K562 (cell line): ENCODE measurements at regions not wholly inside any gene's neighbourhood (a gene's known extent, or its start where the extent isn't known, plus 50 kb on each side); places are given as distances from the start of the nearest gene placed in this dataset.

Experiments
- ATAC-seq: fragments of 200-7000 bp; cut with Tn5 transposase; 3 replicates; pipeline ENCODE4 v1.9.1; 2020; ENCODE audit warnings: moderate library complexity
- BruUV-seq: library from RNA; stranded (reverse); fragments of 400-500 nt; replicated peaks from 2 replicates; lab custom pipeline; 2021; lab: Mats Ljungman, UMichigan
- CTCF ChIA-PET: fragments of 300-600 bp; formaldehyde crosslinking; extraction: SDS; loops from one replicate; lab custom pipeline; 2021; ENCODE audit warnings: low intra/inter-chr PET ratio; lab: Yijun Ruan, JAX
- POLR2A ChIA-PET: fragments of 300-600, 350-650 bp; sonication (Branson Sonifier 250); formaldehyde crosslinking; extraction: SDS; loops from one replicate; lab custom pipeline; 2021; ENCODE audit warnings: antibody characterized with exemption, inconsistent platforms; lab: Yijun Ruan, JAX
- DNase-seq, 4 experiments: peaks; one replicate each; pipeline versions ENCODE4 v3.0.0 to v3.0.0-alpha.2; 2011 to 2018; ENCODE audit warnings: low spot score in 3 of 4, mixed read lengths in 3 of 4; ENCODE audit errors: extremely low read depth in 1 of 4
- FAIRE-seq: peaks from 2 replicates; lab custom pipeline; 2011; peaks lifted over from hg19 to GRCh38; lab: Jason Lieb, UNC
- H2AFZ ChIP-seq: 2 replicates; pipeline ENCODE4 v1.6.0; 2011; ENCODE audit warnings: low read depth, low read length, control low read depth, inconsistent platforms
- H3K27ac ChIP-seq: fragments of 200-600 bp; 3 replicates; pipeline ENCODE4 v1.8.0; 2011; ENCODE audit warnings: low read depth, mild to moderate bottlenecking, control low read depth, inconsistent platforms, low read length, moderate library complexity, mixed read lengths; ENCODE audit errors: extremely low read depth
- H3K27me3 ChIP-seq, 2 experiments: fragments of 300-600 bp in 1 of 2; 2 replicates in 1 of 2; 3 replicates in 1 of 2; pipeline versions ENCODE4 v1.6.0 to v1.8.0; 2011; ENCODE audit warnings: inconsistent platforms in 2 of 2, low read length in 2 of 2, mild to moderate bottlenecking in 1 of 2, mixed read lengths in 1 of 2, moderate library complexity in 1 of 2; ENCODE audit not compliant: control insufficient read depth in 2 of 2, insufficient read depth in 2 of 2
- H3K36me3 ChIP-seq: fragments of 300-600 bp; 3 replicates; pipeline ENCODE4 v1.8.0; 2011; ENCODE audit warnings: mild to moderate bottlenecking, low read length, inconsistent platforms; ENCODE audit not compliant: control insufficient read depth, insufficient read depth
- H3K4me1 ChIP-seq, 2 experiments: fragments of 200-600 bp in 1 of 2; replicated peaks in 1 of 2; 2 replicates in 1 of 2; 3 replicates in 1 of 2; pipeline versions ENCODE4 v1.5.1 to v1.8.0; 2011; ENCODE audit warnings: inconsistent platforms in 2 of 2, low read length in 2 of 2, mild to moderate bottlenecking in 1 of 2, mixed read lengths in 1 of 2, moderate library complexity in 1 of 2; ENCODE audit not compliant: control insufficient read depth in 2 of 2, insufficient read depth in 2 of 2
- H3K4me2 ChIP-seq: 2 replicates; pipeline ENCODE4 v1.6.1; 2011; ENCODE audit warnings: low read length, control low read depth, inconsistent platforms, mixed read lengths; ENCODE audit not compliant: insufficient read depth
- H3K4me3 ChIP-seq: fragments of 200-600 bp; sonication (generic), shearing (Covaris generic); 2 replicates; pipeline ENCODE4 v1.5.1; 2016; ENCODE audit warnings: control low read depth, inconsistent platforms
- H3K79me2 ChIP-seq: fragments of 200-600 bp; 3 replicates; pipeline ENCODE4 v1.8.0; 2011; ENCODE audit warnings: low read length, inconsistent platforms; ENCODE audit not compliant: control insufficient read depth, insufficient read depth
- H3K9ac ChIP-seq, 2 experiments: 2 replicates each; pipeline versions ENCODE4 v1.6.0 to v1.6.1; 2011; ENCODE audit warnings: low read depth in 2 of 2, low read length in 2 of 2, control low read depth in 1 of 2, inconsistent platforms in 1 of 2, mild to moderate bottlenecking in 1 of 2, mixed read lengths in 1 of 2; ENCODE audit not compliant: insufficient read depth in 1 of 2
- H3K9me1 ChIP-seq: one replicate; pipeline ENCODE4 v1.6.0; 2011; ENCODE audit warnings: inconsistent platforms, mild to moderate bottlenecking, low read length, moderate library complexity; ENCODE audit not compliant: control insufficient read depth, insufficient read depth
- H3K9me3 ChIP-seq: replicated peaks from 2 replicates; pipeline ENCODE4 v1.5.1; 2011; ENCODE audit warnings: low read depth, low read length, inconsistent platforms; ENCODE audit not compliant: control insufficient read depth, insufficient read depth
- H4K20me1 ChIP-seq: replicated peaks from 2 replicates; pipeline ENCODE4 v1.6.1; 2011; ENCODE audit warnings: low read length, inconsistent platforms, mixed read lengths; ENCODE audit not compliant: control insufficient read depth, insufficient read depth
- FOXP4 ChIP-seq: sonication (generic); formaldehyde crosslinking; IDR thresholded peaks from 2 replicates; pipeline ENCODE4 v1.8.0; 2022; ENCODE audit warnings: mild to moderate bottlenecking, missing genetic modification reagents, borderline replicate concordance
- GATAD2A ChIP-seq: fragments of 450-650 bp; IDR thresholded peaks from 2 replicates; pipeline ENCODE4 v1.6.1; 2017
- IRF1 ChIP-seq: sonication (generic); formaldehyde crosslinking; IDR thresholded peaks from 2 replicates; pipeline ENCODE4 v1.8.0; 2022; ENCODE audit warnings: missing genetic modification reagents, mild to moderate bottlenecking, borderline replicate concordance
- MBD1 ChIP-seq: fragments of 250-450 bp; sonication (Bioruptor Pico); IDR thresholded peaks from 2 replicates; pipeline ENCODE4 v1.8.0; 2022; ENCODE audit warnings: inconsistent platforms
- MCM5 ChIP-seq: fragments of 450-650 bp; IDR thresholded peaks from 2 replicates; pipeline ENCODE4 v1.6.1; 2016; ENCODE audit warnings: low read depth
- MCM7 ChIP-seq, 2 experiments: fragments of 450-650 bp; IDR thresholded peaks; 2 replicates each; pipeline ENCODE4 v1.6.1; 2016 to 2018
- RBBP5 ChIP-seq: fragments of 200-600 bp; sonication (generic); IDR thresholded peaks from 2 replicates; pipeline ENCODE4 v1.6.1; 2012; ENCODE audit warnings: borderline replicate concordance, mild to moderate bottlenecking, low read length, control low read depth, inconsistent platforms; ENCODE audit not compliant: insufficient read depth, poor library complexity, severe bottlenecking
- RBM34 ChIP-seq: fragments of 200-400 bp; formaldehyde crosslinking; IDR thresholded peaks from 2 replicates; pipeline ENCODE4 v1.6.1; 2018; ENCODE audit warnings: low read length, borderline replicate concordance; ENCODE audit not compliant: insufficient read depth
- TGIF2 ChIP-seq: sonication (generic); formaldehyde crosslinking; IDR thresholded peaks from 2 replicates; pipeline ENCODE4 v1.8.1; 2022; ENCODE audit warnings: mild to moderate bottlenecking, missing genetic modification reagents, moderate library complexity
- ZFP1 ChIP-seq: fragments of 450-650 bp; formaldehyde crosslinking; IDR thresholded peaks from 2 replicates; pipeline ENCODE4 v1.4.0; 2020; ENCODE audit warnings: mild to moderate bottlenecking, mixed read lengths
- ZKSCAN8 ChIP-seq: fragments of 200-800 bp; sonication (Bioruptor generic); IDR thresholded peaks from 2 replicates; pipeline ENCODE4 v1.6.1; 2016; ENCODE audit warnings: missing genetic modification characterization, missing compliant biosample characterization
- ZNF121 ChIP-seq: sonication (generic); formaldehyde crosslinking; conservative IDR thresholded peaks from 2 replicates; pipeline ENCODE4 v1.8.0; 2022; ENCODE audit warnings: missing genetic modification reagents
- ZNF174 ChIP-seq: fragments of 250-450 bp; sonication (Bioruptor Pico); IDR thresholded peaks from 2 replicates; pipeline ENCODE4 v1.4.0; 2020; ENCODE audit warnings: mild to moderate bottlenecking
- ZNF263 ChIP-seq: sonication (generic); formaldehyde crosslinking; IDR thresholded peaks from 2 replicates; pipeline ENCODE4 v1.8.0; 2022; ENCODE audit warnings: mild to moderate bottlenecking, missing genetic modification reagents, borderline replicate concordance
- ZNF507 ChIP-seq: conservative IDR thresholded peaks from 2 replicates; pipeline ENCODE4 v1.6.1; 2017; ENCODE audit warnings: missing genetic modification characterization, missing compliant biosample characterization
- WGBS: fragments of 100-300 bp; shearing (Covaris generic); methylation state at CpG from one replicate; pipeline ENCODE4 v1.1.6; 2016; ENCODE audit warnings: low coverage, mixed read lengths; ENCODE audit not compliant: insufficient coverage; ENCODE audit errors: missing lambda C conversion rate; 5-methylcytosine and 5-hydroxymethylcytosine counted together
- in situ Hi-C: fragments of 300-500 bp; cut with MboI; formaldehyde crosslinking; loops from 4 replicates; pipeline ENCODE4 v1.15.0; 2018; ENCODE audit warnings: inconsistent platforms, mixed read lengths
- intact Hi-C: fragments of 100-400 bp; cut with micrococcal nuclease; formaldehyde crosslinking; loops from 2 replicates; pipeline ENCODE4 v1.14.2; 2022

- 2% methylated on average over 6 of the region's 6 CpGs for WGBS
- no peak for ATAC-seq
- in situ Hi-C loops, result no loop called here
- intact Hi-C loops, result no loop called here
- FAIRE-seq, result no peak
- Histone ChIP-seq H3K9me3 (0 out of 2 replicates have a peak, but pooled peaks cover 2% of the 10 kb centered on the region), H3K9me1 (no peaks in the 10 kb centered on the region), H4K20me1 (no peaks in the 10 kb centered on the region), H3K4me1 (no peaks in the 10 kb centered on the region), H3K4me2 (no peak overlapping the region), H3K36me3 (no peaks in the 10 kb centered on the region), H3K4me3 (no peak overlapping the region), H3K9ac (no peak overlapping the region), H2AFZ (no peak overlapping the region), H3K27ac (no peak overlapping the region), H3K27me3 (no peaks in the 10 kb centered on the region), H3K79me2 (no peaks in the 10 kb centered on the region)
- CTCF ChIA-PET, result no interaction called here
- no TSS peak for BruUV-seq
- DNase-seq, result no peak
- POLR2A ChIA-PET, result no interaction called here
- TF ChIP-seq FOXP4 (CRISPR knock-in tag) (no peak), MCM7 (IDR thresholded peaks at IDR 0.05) (no peak), ZNF121 (CRISPR knock-in tag) (no peak), ZNF507 (no peak), IRF1 (CRISPR knock-in tag) (no peak), RBBP5 (no peak), GATAD2A (no peak), MBD1 (CRISPR knock-in tag) (no peak), RBM34 (no peak), TGIF2 (CRISPR knock-in tag) (no peak), ZNF263 (CRISPR knock-in tag) (no peak), ZNF174 (CRISPR knock-in tag) (no peak), MCM5 (no peak), ZKSCAN8 (CRISPR knock-in tag) (no peak), ZFP1 (no peak)
Observed at GRCh38 chr1:56148326-56149193, 430.8 kb downstream of the PLPP3 start.
